ENCODE measurements at regions not wholly inside any gene's neighbourhood (a gene's known extent, or its start where the extent isn't known, plus 50 kb on each side); places are given as distances from the start of the nearest gene placed in this dataset.

DNA sequence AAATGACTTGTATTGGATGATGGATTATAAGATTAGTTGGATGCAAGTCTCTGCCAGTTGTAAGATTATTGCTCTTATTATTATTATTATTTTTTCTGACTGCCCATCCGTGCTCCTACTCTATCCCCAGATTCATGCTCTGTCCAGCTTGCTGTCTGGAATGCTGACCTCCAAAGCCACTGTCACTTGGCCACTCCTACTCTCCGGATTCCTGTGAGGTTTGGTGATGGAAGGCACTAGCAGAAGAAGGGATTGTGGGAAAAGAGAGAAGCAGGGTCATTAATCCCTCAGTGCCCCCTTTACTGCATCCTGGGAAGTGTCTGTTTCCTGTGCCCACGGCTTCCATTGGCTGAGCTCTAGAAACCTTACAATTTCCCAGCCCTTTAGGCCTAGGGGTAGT lies 76.3 kb upstream of the IL12B start:
- no peak for TF ChIP-seq POLR2A (IDR thresholded peaks at IDR 0.05; ENCODE audit: low read depth, low read length)
- TF ChIP-seq POLR2AphosphoS5 (IDR thresholded peaks at IDR 0.05; ENCODE audit: low read depth, low read length), result no peak
- TF ChIP-seq TAF1 (IDR thresholded peaks at IDR 0.05; ENCODE audit: low read depth, low read length), result no peak
- TF ChIP-seq SPI1 (IDR thresholded peaks at IDR 0.05; ENCODE audit: low read depth, low read length), result no peak
- no peak for TF ChIP-seq POU2F2 (IDR thresholded peaks at IDR 0.05; ENCODE audit: low read depth, low read length)
- TF ChIP-seq PAX5 (IDR thresholded peaks at IDR 0.05; ENCODE audit: insufficient read depth, low read length, severe bottlenecking), result no peak
